Activated T-cell treated with anti-CD3 and anti-CD28 coated beads for 48 hours (primary cell): ENCODE measurements at regions not wholly inside any gene's neighbourhood (a gene's known extent, or its start where the extent isn't known, plus 50 kb on each side); places are given as distances from the start of the nearest gene placed in this dataset.
"Not testable (repeated sequence)": the region's sequence is repeated elsewhere in the genome, so short reads cannot be mapped to it uniquely, and the experiment has no call there.

ENCODE experiments used
- DNase-seq: peaks from one replicate; pipeline ENCODE4 v3.0.0-alpha.2; 2020; ENCODE audit warnings: low read depth

- DNase-seq, result no peak
Measured at GRCh38 chr13:110811008-110811720, 97.7 kb downstream of the ING1 start.

GRCh38 chr13:110811771-110812120 is 98.2 kb downstream of the ING1 start:
- no peak for DNase-seq

DNA sequence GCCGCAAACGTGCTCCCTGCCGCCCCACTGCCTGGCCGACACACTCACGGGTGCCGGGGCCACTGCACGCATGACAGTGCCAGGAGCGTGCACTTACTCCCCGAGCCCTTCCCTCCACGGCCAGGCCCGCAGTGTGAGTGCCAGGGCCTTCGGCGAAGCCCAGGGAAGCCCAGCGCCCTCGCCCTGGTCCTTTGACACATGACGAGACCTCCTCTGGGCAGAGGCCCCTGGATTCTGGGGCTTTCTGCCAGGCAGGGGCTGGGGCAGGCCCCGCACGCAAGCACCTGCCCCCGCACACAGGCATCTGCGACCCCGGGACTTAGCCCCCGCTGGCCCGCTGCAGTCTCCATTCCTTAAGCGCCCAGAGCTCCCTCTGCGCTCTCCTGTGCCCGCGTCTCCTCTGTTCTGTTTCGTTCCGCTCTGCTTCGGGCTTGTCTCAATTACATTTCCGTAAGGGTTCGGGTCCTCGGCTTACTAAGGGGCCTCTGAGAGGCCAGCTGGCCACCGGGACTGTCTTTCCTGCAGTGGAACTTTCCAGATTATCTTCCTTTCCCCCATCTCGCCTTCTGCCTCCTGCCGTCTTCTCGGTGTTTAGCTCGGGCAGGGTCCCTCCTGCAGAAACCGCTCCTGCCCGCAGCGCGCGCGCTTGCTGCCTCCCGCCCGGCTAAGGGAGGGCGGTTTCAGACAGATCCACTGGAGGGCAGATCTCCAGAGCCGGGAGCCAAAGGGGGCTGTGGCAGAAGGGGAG is 98.8 kb downstream of the ING1 start:
- DNase-seq, result no peak

- DNase-seq, result no peak
Measured at GRCh38 chr13:110812869-110813645, 99.6 kb downstream of the ING1 start.

DNA sequence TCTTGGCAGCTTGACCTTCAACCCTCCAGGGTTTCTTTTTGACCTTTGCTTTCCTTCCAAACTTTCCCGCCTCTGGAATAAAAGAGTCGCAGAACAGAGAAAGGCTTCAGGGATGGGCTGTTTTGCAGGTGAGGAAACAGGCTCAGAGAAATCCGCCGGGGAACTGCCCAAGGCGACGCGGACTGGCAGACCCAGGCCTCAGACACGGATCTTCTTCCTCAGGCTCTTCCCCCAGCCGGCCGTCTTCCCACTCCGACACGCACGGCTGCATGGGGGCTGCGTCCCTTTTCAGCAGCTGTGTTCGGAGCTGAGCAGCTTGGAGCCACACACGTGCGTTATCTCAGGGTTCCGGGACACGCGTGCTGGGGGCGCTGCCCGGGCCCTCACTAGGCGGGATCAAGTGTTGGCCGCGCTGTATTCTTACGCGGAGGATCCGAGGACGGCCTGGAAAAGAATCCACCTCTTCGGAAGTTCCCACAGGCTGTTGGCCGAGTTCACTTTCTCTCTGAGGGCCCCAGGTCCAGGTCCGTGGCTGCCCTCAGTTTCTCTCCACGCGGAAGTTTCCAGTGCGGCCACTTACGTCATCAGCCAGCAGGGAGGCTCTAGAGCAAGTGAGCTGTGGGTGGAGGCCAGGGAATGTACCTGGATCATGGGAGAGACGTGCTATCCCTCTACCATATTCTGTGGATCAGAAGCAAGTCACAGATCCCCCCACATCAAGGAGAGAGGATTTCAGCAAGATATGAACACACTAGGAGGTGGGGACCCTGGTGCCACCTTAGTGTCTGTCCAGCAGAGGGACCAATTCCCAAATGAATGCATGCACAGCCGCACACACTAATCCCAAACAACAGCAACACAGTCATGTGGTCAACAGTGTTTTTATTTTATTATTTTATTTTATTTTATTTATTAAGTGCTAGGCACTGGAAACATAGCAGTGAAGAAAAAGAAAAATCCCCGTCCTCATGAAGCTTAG is 100.4 kb downstream of the ING1 start:
- no peak for DNase-seq

DNA sequence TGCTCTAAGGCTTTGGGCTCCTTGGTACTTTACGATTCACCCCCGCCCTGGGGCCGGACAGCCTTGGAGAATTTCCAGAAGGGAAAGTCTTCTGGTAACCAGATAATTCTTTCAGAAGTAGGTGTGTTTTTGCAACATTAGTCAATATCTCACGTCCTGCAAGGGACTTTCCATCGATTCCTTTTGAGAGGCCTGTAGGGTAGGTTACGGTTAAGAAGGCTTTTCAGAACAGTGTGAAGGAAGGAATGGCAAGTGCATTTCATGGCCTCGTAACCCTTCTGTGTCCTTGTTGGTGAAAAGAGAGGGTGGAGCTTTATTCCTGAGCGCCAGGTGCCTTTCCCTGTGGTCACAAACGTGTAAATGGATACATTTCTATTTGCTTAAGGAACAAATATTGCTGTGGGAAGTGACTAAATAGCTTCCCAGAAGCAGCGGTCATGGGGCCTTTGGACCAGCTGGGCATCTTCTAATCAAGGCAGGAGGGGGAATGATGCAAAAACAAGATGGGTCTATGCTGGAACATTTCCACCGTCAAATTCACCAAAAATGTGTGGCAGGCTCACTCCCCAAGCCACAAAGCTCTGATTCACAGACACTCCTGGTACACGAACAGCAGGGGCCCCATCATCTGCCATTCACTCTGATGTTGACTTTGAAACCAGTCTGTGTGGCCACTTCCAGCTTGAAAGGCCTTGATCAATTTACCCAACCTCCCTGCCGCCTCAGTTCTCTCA is 99.2 kb downstream of the ANKRD10 start:
- DNase-seq, result no peak

- DNase-seq, result no peak
Measured at GRCh38 chr13:110816500-110816899, 98.4 kb downstream of the ANKRD10 start.

GRCh38 chr13:110817143-110817542 is 97.7 kb downstream of the ANKRD10 start:
- DNase-seq, result no peak

DNA sequence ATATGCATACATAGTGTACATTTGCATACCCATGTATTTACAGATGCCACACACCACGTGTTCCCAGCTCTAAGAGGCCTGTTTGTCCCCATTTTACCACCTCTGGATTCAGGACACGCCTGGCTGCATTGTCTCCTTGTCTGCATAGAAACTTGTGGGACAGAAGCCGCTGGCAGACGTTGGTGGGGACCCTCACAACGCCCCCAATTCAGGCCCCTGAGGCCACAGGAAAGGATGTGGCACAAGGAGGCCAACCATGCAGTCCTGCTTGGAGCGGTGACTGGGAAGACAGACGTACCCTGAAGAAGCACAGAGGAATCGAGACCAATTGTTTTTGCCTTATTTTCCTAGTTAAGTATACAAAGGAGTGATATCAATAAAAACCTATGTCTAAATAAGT is 96.1 kb downstream of the ANKRD10 start:
- DNase-seq, result no peak

DNA sequence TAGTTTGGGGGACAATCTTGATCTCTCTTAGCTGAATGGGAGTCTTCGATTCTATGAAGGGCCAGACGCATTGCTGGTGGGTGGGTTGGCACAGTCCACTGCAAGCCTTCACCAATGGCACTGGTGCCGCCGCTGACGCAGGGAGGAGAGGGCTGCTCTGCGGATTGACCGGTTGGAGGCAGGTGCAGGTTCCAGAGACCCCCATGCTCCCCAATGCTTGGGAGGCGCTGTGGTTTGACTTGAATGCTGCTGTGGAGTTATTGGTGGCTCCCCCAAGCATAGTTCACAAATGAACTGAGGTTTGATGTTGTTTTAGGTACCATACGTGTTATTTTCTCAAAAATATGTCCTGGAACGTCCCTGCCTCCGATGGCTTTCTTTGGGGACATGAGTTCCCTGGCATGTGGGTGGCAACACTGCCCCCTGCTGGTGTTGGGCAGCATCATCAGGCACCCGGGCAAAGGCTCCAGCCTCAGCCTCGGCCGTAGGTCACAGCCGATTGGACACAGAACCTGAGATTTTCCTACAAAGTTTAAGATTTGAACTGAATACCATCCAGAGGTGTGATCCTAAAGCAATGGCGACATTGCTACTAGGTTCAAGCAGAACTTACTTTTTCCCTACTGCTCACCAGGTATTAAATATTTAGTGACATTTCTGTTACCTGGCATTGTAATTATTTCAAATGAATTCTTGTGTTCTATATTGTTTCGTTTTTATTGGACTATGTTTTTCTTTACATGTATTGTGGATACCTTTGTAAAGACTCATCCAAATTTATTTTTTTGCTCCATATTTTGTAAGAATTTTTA is 95.5 kb downstream of the ANKRD10 start:
- peak; percentile 72 for DNase-seq

- no peak for DNase-seq
Measured at GRCh38 chr13:110820322-110820721, 94.5 kb downstream of the ANKRD10 start.

DNA sequence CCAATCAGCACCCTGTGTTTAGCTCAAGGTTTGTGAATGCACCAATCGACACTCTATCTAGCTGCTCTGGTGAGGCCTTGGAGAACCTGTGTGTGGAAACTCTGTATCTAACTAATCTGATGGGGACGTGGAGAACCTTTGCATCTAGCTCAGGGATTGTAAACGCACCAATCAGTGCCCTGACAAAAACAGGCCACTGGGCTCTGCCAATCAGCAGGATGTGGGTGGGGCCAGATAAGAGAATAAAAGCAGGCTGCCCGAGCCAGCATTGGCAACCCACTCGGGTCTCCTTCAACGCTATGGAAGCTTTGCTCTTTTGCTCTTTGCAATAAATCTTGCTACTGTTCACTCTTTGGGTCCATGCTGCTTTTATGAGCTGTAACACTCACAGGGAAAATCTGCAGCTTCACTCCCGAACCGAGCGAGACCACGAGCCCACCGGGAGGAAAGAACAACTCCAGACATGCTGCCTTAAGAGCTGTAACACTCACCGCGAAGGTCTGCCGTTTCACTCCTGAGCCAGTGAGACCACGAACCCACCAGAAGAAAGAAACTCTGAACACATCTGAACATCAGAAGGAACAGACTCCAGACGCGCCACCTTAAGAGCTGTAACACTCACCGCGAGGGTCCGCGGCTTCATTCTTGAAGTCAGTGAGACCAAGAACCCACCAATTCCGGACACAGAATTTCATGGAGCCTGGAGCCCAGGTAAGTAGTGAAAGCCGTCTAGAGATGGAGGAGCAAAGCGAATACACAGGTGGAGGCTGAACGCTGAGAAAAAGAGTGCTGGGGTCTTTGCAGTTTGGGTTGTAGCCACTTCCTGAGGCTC is 92.8 kb downstream of the ANKRD10 start:
- DNase-seq, result not testable (repeated sequence)

GRCh38 chr13:110822669-110822945 is 92.3 kb downstream of the ANKRD10 start:
- DNase-seq, result no peak

DNA sequence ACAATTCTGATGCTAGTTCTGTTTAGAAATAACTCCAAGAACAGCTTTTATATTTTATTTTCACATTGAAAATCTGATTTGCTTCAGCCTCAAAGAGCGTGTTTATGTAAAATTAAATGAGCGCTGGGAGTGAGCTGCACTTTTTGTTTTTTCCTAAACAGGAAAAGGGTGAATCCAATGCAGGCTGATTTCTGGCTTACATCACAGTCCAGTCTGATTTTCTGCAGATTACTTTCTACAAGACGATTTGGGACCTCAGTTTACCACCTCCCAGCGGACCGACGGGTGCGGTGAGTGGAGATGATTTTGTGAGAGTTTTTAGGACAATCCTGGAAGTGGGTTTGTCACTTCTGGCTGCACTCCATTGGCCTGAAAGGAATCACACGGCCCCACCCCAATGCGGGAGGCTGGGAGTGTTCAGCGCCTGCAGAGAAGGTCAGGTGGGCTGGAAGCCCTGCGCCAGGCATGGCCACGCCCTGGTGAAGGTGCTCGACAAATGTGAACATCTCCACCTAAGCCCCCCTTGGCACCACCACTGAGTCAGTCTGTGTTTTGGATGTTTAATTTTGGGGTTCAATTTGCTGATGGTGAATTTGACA is 90.1 kb downstream of the ANKRD10 start:
- DNase-seq, result no peak

DNA sequence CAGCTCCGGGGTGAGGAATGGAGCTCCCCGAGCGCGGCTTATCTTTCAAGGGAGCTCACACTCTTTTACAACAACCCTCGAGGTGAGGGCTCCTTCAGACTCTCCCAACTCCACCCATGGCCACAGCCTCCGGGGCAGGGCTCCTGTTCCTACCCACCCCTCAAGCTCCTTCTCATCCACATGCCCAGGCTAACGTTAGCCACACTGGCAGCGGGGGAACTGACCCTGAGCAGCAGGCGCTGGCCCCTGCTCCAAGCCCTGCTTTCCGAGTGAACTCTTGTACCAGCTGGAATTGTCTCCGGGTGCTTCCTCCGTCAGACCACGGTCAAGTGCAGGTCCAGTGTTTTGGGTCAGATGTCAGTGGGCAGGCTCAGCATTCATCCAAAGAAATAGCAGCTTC is 89.4 kb downstream of the ANKRD10 start:
- no peak for DNase-seq

DNA sequence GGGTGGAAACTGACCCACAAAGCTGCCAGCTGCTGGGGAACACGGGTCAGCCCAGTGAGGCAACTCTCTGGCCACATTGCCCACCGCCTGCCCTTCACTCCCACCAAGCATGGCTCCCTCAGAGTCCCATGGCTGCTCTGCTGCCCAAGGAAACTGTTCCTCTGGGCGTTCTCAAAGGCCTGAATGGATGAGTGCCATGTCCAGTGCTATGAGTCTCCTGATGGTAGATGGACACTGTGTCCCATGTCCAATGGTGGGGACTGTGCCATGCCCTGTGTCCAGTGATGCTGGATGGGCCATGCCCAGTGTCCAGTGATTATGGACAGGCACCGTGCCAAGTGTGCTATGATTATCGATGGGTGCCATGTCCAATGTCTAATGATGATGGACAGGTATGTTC is 88.8 kb downstream of the ANKRD10 start:
- no peak for DNase-seq

GRCh38 chr13:110826861-110827672 is 87.8 kb downstream of the ANKRD10 start:
- DNase-seq, result no peak
